Activated effector memory CD4-positive, alpha-beta T cell treated with Interleukin-2 at 50 U/mL for 16 hours (primary cell): ENCODE measurements at regions not wholly inside any gene's neighbourhood (a gene's known extent, or its start where the extent isn't known, plus 50 kb on each side); places are given as distances from the start of the nearest gene placed in this dataset.
"Not testable (repeated sequence)": the region's sequence is repeated elsewhere in the genome, so short reads cannot be mapped to it uniquely, and the experiment has no call there.

Source experiments
- DNase-seq: peaks from one replicate; pipeline ENCODE4 v3.0.0-alpha.2; 2020

DNA sequence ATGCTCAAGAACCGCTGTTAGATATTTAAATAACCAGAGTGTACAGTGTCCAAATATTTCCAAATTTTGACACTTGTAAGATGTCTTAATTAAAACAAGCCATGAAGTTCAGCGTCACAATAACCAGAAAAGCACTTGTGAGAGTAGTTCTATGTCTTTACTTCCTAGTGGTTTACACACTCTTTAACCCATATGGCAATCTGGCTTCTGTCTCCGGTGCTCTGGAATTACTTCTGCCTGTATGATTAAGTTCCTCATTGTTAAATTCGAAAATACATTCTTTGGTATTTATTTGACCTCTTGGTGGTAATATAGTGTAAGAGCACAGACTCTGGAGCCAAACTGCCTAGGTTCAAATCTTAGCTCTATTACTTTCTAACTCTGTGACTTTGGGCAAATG is 89.9 kb upstream of the NOTCH2NLA start:
- not testable (repeated sequence) for DNase-seq

DNA sequence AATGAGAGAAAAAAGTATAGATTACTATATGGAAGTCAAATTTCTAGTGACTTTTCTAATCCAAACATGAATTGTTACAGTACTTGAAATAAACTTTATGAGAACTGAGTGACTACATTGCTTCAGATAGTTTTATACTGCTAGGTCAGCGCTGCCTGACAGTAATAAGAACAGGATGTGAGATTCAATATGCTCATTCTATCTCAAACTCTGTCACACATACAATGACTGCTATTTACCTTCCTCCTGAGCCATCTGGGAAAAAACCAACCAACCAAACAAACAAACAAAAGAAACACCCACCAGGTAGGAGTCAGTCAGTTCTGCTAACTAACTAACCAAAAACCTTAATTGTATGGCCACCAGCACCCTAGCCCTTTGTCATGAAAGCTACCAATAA is 89.0 kb upstream of the NOTCH2NLA start:
- not testable (repeated sequence) for DNase-seq

DNA sequence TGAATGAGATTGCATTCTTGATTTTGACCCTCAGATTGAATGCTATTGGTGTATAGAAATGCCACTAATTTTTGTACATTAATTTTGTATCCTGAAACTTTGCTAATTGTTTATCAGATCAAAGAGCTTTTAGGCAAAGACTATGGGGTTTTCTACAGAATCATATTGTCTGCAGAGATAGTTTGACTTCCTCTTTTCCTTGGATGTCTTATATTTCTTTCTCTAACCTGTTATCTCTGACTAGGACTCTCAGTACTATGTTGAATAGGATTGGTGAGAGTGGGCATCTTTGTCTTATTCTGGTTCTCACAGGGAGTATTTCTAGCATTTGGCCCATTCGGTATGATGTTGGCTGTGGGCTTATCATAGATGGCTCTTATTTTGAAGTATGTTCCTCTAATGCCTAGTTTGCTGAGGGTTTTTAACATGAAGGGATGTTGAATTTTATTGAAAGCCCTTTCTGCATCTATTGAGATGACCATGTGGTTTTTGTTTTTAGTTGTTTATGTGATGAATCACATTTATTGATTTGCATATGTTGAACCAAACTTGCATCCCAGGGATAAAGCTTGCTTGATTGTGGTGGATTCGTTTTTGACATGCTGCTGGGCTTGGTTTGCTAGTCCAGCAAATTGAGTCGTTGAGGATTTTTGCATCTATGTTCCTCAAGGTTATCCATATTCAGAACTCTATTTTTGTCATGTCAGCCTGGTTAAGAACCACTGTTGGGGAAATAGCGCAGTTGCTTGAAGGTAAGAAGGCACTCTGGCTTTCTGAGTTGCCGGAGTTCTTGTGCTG is 85.8 kb upstream of the NOTCH2NLA start:
- DNase-seq: not testable (repeated sequence)

DNA sequence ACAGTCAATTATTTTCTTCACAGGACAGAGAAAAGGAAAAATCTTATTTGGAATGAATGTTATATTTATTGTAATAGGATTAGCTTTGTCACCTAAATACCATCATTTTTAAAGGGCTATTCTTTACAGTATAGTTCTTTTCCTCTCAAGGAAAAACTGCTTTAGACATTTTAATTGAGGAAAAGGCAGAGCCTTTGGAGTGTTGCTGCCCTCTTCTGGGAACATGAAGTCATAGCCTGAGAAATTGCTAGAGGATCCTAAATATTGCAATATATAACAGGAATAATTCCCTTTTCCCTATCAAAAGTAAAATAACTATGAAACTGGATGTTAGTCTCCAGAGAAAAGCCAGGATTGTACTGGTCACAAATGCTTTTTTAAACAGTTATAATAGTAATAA is 81.8 kb upstream of the NOTCH2NLA start:
- not testable (repeated sequence) for DNase-seq

DNA sequence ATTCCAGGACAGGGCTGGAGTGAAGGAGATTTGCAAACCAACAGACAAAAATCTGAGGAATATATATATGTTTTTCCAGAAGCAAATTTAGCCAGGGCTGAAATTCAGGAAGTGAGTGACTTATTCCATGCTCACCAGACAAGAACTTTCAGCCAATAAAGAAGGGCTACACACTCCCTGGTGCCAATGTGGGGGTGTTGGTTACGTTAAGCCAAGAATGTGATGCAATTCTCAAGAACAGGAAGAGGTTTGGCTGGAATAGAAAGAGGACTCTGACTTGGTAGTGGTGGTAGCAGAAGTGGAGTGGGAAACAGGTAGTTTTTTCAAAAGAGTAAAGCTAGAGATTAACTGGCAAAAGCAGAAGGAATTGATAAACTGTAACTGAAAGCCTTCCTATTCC is 80.6 kb upstream of the NOTCH2NLA start:
- not testable (repeated sequence) for DNase-seq

DNA sequence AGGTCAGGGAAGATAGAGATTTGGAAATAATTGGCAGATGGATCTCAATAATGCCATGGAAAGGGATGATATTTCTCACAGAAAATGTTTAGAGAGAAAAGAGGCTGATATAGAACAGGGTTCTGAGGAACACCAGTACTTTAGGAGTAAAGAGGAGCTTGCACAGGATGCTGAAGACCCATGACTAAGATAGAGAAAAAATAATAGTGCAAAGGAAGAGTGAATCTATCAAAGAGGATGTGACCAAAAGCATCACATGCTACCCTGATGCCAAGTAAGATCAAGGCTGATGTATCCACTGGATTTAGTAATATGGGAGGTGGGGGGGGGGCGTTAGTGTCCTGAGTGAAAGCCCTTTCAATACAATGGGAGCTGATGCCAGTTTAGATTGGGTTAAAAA is 80.1 kb upstream of the NOTCH2NLA start:
- not testable (repeated sequence) for DNase-seq

DNA sequence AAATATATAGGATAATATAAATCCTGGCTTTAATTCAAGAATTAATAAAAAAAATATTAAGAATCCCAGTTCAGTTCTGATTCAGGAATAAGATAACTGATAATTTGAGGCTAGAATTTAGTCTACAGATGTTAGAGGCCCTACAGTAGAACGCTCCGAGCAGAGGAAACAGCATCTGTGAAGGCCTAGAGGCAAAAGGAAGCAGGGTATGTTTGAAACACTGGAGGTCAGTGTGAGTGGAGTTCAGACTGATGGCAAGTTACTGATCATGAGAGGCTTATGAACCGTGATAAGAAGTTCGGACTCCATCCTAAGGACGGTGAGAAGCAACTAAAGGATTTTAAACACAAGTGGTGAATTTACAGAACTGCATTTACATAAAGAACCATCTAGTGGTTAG is 79.3 kb upstream of the NOTCH2NLA start:
- DNase-seq: not testable (repeated sequence)

DNA sequence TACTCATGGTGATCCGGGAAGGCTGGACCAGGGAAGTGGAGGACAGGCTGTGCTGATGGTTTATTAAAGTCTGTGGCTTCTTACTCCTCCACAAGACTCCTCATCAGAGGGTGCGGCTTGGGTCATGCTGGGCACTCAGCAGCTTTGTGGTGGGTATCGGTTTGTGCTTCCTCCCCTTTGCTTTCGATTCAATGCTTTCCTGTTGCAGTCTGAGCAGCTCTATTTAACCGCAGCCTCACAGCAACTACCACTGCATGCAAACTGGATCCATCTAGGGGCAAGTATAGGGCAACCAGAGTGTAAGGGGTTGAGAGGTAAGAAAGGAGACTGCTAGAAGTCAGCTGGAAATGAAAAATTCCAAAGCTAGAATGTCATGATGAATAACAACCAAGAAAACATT is 78.8 kb upstream of the NOTCH2NLA start:
- DNase-seq: not testable (repeated sequence)

DNA sequence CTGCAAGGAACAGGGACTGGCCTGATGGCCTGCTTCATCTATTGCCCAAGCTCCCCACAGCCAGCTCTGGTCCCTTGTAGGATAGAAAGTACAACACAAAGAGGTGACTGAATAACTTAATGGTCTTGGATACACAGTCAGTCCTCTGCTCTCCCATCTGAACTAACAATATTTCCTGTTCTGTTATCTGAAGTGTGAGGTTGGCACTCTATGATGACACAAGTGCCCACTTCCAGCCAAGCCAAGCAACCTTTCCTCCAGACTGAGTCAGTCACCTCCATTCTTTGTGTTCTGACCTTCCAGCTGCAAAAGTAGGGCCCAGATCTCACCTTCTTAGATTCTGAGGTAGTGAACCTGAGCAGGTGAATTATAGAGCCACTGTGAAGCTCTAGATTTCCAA is 77.8 kb upstream of the NOTCH2NLA start:
- not testable (repeated sequence) for DNase-seq

DNA sequence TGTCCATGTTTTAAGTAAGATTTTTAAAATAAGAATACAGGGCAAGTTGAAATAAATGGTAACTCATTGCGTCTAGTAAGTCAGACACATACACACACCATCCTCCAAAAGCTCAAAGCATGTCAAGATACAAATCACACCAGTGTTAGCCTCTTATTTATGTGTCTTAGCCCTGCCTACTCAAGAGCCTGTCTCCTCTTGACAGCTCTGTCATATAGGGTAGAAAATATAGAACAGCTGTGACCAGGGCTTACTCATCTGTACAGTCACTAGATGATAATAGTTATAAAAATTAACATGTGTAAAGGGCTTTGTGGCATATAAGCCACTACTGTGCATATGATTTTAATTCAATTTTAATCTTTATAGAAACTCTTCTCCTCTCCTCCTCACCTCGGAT is 76.6 kb upstream of the NOTCH2NLA start:
- DNase-seq: not testable (repeated sequence)

DNA sequence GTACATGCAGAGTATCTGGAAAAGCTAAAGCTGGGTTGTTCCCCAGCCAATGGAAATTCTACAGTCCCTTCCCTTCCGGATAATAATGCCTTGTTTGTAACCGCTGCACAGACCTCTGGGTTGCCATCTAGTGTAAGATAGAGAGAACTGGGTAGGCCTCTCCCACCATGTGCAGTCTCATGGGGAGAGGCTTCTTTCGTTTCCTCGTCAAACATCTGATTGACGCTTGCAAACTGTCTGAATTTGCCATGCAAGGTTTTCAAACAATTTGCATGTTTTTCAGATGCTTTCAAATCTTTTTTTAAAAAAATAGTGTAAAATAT is 69.7 kb upstream of the NOTCH2NLA start:
- DNase-seq: not testable (repeated sequence)

DNA sequence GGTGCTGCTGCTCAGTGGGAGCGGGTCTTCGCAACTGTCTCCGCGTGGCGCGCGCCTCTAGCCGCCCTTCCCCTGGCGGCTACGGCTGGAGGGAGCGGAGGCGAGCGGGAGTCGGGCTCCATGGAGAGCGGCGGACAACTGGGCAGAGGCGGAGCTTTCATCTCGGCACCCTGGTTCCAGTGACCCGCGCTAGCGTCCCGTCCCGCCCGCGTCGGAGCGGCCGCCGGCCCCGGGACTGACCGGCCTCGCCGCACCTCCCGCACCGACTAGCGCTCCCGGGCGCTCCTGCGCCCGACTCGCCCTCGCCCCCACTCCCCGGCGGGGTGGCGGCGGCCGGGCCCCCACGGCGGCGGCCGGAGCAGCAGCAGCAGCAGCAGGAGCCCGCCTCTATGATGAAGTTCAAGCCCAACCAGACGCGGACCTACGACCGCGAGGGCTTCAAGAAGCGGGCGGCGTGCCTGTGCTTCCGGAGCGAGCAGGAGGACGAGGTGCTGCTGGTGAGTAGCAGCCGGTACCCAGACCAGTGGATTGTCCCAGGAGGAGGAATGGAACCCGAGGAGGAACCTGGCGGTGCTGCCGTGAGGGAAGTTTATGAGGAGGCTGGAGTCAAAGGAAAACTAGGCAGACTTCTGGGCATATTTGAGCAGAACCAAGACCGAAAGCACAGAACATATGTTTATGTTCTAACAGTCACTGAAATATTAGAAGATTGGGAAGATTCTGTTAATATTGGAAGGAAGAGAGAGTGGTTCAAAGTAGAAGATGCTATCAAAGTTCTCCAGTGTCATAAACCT is 69.2 kb upstream of the NOTCH2NLA start:
- not testable (repeated sequence) for DNase-seq

DNA sequence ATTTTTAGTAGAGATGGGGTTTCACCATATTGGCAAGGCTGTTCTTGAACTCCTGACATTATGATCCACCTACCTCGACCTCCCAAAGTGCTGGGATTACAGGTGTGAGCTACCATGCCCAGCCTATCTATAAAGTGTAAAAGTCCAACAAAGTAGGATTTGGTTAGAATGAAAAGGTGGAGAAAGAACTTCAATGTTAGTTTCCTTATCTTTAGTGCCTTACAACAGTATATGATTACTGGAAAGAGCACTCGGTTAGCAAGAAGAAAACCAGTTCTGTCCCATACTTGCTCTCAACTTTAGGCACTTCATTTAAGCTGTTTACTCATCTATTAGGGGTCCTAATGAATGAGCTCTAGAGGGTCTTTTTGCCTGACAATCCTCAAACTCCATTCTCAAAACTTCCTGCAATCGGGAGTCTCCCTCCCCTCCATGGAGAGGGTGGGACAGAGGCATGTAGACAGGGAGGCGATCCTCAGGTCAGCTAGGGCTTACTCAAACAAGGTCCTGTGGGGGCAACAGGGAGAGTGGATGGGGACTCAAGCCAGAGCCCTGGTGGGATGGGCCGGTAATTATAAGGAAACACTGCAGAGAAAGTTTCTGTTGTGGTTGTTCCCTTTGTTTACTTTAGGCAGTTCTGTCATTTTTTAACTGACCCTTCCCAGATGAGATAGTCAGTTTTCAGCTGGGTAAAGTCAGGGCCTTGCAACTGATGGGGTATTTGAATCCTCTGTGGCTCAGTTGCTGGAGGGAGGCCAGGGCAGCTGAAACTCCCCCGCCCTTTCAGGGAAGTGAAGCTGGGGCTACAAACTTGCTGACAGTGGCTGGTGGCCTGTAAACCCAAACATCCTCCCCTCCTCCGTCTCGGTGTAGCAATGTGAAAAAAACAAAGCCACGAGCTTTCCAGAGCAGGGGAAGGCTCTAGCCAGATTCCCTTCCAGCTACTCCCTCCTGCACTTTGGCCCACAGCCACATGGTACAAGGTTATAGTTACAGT is 64.4 kb upstream of the NOTCH2NLA start:
- not testable (repeated sequence) for DNase-seq

DNA sequence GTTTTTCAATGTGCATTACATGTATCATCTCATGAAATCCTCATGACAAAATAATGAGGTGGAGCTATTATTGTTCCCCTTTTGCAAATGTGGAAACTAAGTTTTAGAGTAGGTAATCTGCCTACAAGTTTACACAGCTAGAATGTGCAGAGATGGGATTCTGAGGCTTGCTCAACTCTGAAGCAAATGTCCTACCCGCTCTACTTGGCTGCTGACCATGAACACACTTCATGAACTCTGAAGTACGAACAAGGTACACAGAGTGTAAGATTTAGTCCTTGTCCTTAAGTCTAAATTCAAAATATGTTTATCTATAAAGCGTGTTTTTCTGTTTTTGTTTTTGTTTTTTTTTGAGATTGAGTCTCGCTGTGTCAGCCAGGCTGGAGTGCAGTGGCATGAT is 63.6 kb upstream of the NOTCH2NLA start:
- not testable (repeated sequence) for DNase-seq

DNA sequence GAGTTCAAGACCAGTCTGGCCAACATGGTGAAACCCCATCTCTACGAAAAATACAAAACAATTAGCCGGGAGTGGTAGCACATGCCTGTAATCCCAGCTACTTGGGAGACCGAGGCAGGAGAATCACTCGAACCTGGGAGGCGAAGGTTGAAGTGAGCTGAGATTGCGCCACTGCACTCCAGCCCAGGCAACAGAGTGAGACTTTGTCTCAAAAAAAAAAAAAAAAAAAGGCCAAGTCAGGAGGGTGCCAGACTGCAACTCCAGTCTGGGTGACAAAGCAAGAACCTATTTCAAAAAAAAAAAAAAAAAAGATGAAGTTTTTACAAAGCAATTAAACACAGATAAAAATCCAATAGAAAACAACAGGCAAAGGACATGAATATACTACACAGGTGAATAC is 59.1 kb upstream of the NOTCH2NLA start:
- not testable (repeated sequence) for DNase-seq

DNA sequence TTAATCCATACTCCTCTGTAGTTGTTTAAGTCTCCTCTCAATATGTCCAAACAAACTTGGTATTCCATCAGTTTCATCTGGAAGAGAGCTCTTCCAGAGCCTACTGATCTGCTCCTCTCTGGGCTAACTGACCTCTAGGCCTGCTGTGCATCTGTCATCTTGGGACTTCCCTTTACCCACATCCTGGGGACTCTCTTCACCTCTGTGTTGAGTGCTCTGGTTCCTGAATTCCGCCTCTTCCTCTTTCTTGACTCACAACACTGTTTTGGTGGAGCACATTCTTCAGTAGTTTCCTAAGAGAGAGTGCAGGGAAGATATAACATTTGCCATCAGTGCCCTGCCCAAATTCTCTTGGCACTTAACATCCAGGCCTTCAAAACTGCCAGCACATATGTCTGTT is 55.9 kb upstream of the NOTCH2NLA start:
- DNase-seq: not testable (repeated sequence)

DNA sequence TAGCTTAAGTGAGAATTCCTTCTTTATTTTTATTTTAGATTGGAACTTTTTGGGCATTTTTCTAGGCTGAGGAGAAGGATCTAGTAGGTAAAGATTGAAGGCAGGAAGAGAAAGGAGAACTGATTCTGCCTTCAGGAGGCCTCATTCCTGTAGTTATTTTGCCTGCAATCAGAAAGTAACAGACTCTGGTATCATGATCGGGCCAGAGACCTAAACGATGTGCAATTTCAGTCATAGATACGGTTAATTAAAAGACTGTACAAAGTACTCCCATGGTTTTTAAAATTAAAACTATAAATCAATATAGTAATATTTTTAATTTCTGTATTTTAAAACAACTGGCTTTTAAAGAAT is 54.7 kb upstream of the NOTCH2NLA start:
- not testable (repeated sequence) for DNase-seq

DNA sequence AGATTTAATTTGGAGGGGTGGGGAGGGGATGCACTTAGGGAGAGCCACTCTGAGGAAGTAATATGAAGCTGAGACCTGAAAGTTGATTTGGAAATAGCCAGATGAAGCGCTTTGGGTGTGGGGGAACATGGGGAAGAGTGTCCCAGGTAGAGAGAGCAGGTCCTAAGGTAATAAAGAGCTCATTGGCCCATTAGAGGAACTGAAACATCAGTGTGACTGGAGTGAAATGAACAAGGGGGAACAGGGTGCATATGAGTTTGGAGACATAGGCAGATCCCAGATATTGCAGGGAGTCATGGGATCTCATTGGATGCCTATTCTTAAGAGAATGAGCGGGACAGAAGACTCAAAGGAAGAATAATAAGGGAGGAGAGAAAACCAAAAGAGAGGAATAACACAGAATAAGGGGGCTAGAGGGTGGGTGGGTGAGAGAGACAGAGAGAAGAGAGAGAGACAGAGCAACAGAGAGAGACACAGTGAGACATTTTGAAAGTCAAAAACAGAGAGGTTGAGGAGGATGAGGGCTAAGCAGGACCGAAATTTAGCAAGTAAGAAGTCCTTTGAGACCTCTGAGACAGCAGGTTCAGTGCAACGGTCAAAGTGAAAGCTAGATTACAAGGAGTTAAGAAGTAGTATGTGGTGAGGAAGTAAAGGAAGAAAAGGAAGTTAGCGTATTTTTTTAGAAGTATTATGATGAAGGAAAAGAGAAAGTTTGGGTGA is 54.1 kb upstream of the NOTCH2NLA start:
- DNase-seq: not testable (repeated sequence)

DNA sequence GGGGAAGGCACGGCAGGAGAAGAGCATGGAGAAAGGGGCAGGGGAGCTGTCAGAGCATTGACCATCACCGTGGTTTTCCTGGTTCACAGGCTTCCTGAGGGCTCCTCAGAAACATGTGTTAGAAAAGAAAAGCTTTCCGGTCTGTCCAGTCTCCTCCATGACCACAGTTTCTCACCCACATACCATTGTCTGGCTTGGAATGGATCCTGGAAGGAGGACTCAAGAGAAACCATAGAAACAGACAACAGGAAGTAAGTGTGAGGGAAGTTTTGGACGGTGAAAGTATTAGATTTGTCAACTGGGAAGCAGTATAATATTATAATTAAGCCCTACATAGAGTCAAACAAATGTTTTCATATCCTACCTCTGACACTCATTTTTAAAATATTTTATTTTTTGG is 52.7 kb upstream of the NOTCH2NLA start:
- not testable (repeated sequence) for DNase-seq

DNA sequence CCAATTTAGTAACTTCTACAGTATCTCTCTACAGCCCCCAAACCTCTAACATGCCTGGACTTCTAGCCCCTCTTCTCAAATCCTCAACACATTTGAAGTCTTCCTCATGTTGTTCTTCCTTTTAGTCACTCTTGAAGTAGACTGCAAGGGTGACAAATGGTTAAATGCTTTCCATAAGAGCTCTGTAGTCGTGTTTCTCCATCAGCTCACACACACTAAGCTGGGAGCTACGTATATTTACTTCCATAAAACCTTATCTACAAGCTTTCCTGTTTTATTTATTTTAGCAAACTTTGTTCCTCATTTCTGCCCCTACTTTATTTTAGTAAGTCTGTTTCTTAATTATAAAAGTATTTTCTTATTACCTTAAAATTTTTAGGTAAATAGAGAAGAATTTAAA is 49.9 kb upstream of the NOTCH2NLA start:
- not testable (repeated sequence) for DNase-seq
